GM12878 (cell line): ENCODE measurements at regions not wholly inside any gene's neighbourhood (a gene's known extent, or its start where the extent isn't known, plus 50 kb on each side); places are given as distances from the start of the nearest gene placed in this dataset.

Source experiments
- ATAC-seq: fragments of 200-7000 bp; cut with Tn5 transposase; 3 replicates; pipeline ENCODE4 v1.9.1; 2020; ENCODE audit warnings: mild to moderate bottlenecking, moderate library complexity
- BruUV-seq: library from RNA; stranded (reverse); fragments of 400-500 nt; replicated peaks from 2 replicates; lab custom pipeline; 2021; lab: Mats Ljungman, UMichigan
- CTCF ChIA-PET: fragments of 300-600 bp; sonication (Branson Sonifier 250); formaldehyde crosslinking; extraction: SDS; loops from one replicate; lab custom pipeline; 2021; ENCODE audit warnings: inconsistent platforms; lab: Yijun Ruan, JAX
- POLR2A ChIA-PET: fragments of 350-600 bp; formaldehyde crosslinking; extraction: SDS; loops from one replicate; lab custom pipeline; 2021; ENCODE audit warnings: inconsistent platforms; lab: Charles Lee
- RAD21 ChIA-PET: fragments of 300-600 bp; sonication (Branson Sonifier 250); formaldehyde crosslinking; loops from one replicate; lab custom pipeline; 2023; ENCODE audit warnings: antibody characterized with exemption; ENCODE audit not compliant: unreplicated experiment; lab: Charles Lee
- SMC1A ChIA-PET: fragments of 300-600 bp; sonication (Branson Sonifier 250); formaldehyde crosslinking; loops from one replicate; lab custom pipeline; 2023; ENCODE audit not compliant: unreplicated experiment, uncharacterized antibody; lab: Charles Lee
- DNase-seq: peaks from one replicate; pipeline ENCODE4 v3.0.0-alpha.2; 2011; ENCODE audit warnings: low read depth, low spot score
- FAIRE-seq: peaks from 3 replicates; lab custom pipeline; 2011; peaks lifted over from hg19 to GRCh38; lab: Jason Lieb, UNC
- H2AFZ ChIP-seq: 2 replicates; pipeline ENCODE4 v1.6.0; 2011; ENCODE audit warnings: low read depth, low read length, control low read depth; ENCODE audit not compliant: control insufficient read depth
- H3K27ac ChIP-seq: 2 replicates; pipeline ENCODE4 v1.5.1; 2011; ENCODE audit warnings: control low read depth; ENCODE audit not compliant: control insufficient read depth, insufficient read depth
- H3K27me3 ChIP-seq, 2 experiments: replicated peaks in 1 of 2; 2 replicates each; pipeline versions ENCODE4 v1.6.0 to v1.6.1; 2011; ENCODE audit warnings: low read length in 1 of 2; ENCODE audit not compliant: control insufficient read depth in 2 of 2, insufficient read depth in 2 of 2
- H3K36me3 ChIP-seq, 2 experiments: 2 replicates each; pipeline ENCODE4 v1.5.1; 2011; ENCODE audit warnings: low read length in 1 of 2; ENCODE audit not compliant: control insufficient read depth in 2 of 2, insufficient read depth in 2 of 2
- H3K4me1 ChIP-seq: 2 replicates; pipeline ENCODE4 v1.6.1; 2011; ENCODE audit warnings: mild to moderate bottlenecking, low read length, moderate library complexity, mixed read lengths; ENCODE audit not compliant: control insufficient read depth, insufficient read depth
- H3K4me2 ChIP-seq: 2 replicates; pipeline ENCODE4 v1.6.0; 2011; ENCODE audit warnings: control low read depth; ENCODE audit not compliant: control insufficient read depth, insufficient read depth
- H3K4me3 ChIP-seq: fragments of 200-600 bp; sonication (generic); 2 replicates; pipeline ENCODE4 v1.5.1; 2016
- H3K79me2 ChIP-seq: 2 replicates; pipeline ENCODE4 v1.6.0; 2011; ENCODE audit warnings: low read length; ENCODE audit not compliant: control insufficient read depth, insufficient read depth
- H3K9ac ChIP-seq: 2 replicates; pipeline ENCODE4 v1.8.0; 2011; ENCODE audit warnings: low read length, control low read depth, mixed read lengths; ENCODE audit not compliant: control insufficient read depth, insufficient read depth
- H3K9me3 ChIP-seq: replicated peaks from 3 replicates; pipeline ENCODE4 v1.5.1; 2011; ENCODE audit warnings: mild to moderate bottlenecking, low read length; ENCODE audit not compliant: control insufficient read depth, insufficient read depth
- H4K20me1 ChIP-seq: 2 replicates; pipeline ENCODE4 v1.6.0; 2011; ENCODE audit not compliant: control insufficient read depth, insufficient read depth
- ATF7 ChIP-seq: fragments of 450-650 bp; IDR thresholded peaks from 2 replicates; pipeline ENCODE4 v1.6.1; 2016; ENCODE audit warnings: low read depth, mild to moderate bottlenecking
- RBBP5 ChIP-seq: fragments of 200-600 bp; sonication (generic); conservative IDR thresholded peaks from 2 replicates; pipeline ENCODE4 v1.6.1; 2016
- SMAD1 ChIP-seq: fragments of 450-650 bp; IDR thresholded peaks from 2 replicates; pipeline ENCODE4 v1.6.1; 2018; ENCODE audit warnings: mild to moderate bottlenecking, low read depth; ENCODE audit not compliant: partially characterized antibody
- WGBS: methylation state at CpG from one replicate; pipeline ENCODE4 v1.1.6; 2016; ENCODE audit warnings: low lambda C conversion rate; ENCODE audit not compliant: insufficient replicate concordance, insufficient coverage; ENCODE audit errors: missing lambda C conversion rate; 5-methylcytosine and 5-hydroxymethylcytosine counted together
- in situ Hi-C: fragments of 300-500 bp; cut with MboI; formaldehyde crosslinking; loops from 9 replicates; pipeline ENCODE4 v1.14.3; 2018; ENCODE audit warnings: mixed read lengths
- intact Hi-C: fragments of 100-400 bp; cut with micrococcal nuclease; formaldehyde crosslinking; loops from one replicate; pipeline ENCODE4 v1.14.2; 2022; ENCODE audit not compliant: unreplicated experiment
- TF ChIP-seq, protein P1 (sequence below): IDR thresholded peaks from 2 replicates; pipeline ENCODE4 v1.6.1; 2012; ENCODE audit warnings: mild to moderate bottlenecking, low read depth, low read length

GRCh38 chr15:53074221-53074620 lies 284.1 kb upstream of the ONECUT1 start (continued):
- TF ChIP-seq ATF7 = no peak

DNA sequence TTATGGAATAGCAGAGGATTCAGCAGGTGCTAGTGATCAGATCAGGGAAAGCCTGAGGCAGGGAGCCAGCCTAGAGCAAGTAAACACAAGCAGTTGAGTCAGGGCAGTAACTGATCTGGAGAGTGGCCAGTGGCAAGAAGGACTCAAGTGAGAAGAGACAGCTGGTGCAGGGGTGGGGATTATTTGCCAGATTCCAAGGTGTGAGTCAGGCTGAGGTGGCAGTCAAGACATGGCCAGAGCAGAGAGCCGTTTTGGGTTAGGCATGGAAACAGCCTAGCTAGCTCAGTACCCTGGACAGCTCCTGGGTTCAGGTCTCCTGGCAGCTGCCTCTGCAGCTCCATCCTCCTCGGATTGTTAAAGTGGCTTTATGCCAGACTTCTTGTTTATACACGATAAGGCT lies 281.9 kb upstream of the ONECUT1 start:
- H3K9me3 ChIP-seq = no peaks in the 10 kb centered on the region
- no peak for DNase-seq

More for the DNA sequence above, 281.9 kb upstream of the ONECUT1 start:
- ChIA-PET SMC1A (no interaction called here), CTCF (no interaction called here), POLR2A (no interaction called here), RAD21 (no interaction called here)
- no peak for FAIRE-seq
- no peaks in the 10 kb centered on the region for H4K20me1 ChIP-seq
- no peak overlapping the region for H3K9ac ChIP-seq
- no peak for ATAC-seq
- H3K4me3 ChIP-seq = no peak overlapping the region
- intact Hi-C loops = no loop called here
- no peak overlapping the region for H3K4me2 ChIP-seq
- no peak overlapping the region for H2AFZ ChIP-seq
- in situ Hi-C loops = no loop called here
- no TSS peak for BruUV-seq
- TF ChIP-seq RBBP5 = no peak
- TF ChIP-seq, protein P1, sequence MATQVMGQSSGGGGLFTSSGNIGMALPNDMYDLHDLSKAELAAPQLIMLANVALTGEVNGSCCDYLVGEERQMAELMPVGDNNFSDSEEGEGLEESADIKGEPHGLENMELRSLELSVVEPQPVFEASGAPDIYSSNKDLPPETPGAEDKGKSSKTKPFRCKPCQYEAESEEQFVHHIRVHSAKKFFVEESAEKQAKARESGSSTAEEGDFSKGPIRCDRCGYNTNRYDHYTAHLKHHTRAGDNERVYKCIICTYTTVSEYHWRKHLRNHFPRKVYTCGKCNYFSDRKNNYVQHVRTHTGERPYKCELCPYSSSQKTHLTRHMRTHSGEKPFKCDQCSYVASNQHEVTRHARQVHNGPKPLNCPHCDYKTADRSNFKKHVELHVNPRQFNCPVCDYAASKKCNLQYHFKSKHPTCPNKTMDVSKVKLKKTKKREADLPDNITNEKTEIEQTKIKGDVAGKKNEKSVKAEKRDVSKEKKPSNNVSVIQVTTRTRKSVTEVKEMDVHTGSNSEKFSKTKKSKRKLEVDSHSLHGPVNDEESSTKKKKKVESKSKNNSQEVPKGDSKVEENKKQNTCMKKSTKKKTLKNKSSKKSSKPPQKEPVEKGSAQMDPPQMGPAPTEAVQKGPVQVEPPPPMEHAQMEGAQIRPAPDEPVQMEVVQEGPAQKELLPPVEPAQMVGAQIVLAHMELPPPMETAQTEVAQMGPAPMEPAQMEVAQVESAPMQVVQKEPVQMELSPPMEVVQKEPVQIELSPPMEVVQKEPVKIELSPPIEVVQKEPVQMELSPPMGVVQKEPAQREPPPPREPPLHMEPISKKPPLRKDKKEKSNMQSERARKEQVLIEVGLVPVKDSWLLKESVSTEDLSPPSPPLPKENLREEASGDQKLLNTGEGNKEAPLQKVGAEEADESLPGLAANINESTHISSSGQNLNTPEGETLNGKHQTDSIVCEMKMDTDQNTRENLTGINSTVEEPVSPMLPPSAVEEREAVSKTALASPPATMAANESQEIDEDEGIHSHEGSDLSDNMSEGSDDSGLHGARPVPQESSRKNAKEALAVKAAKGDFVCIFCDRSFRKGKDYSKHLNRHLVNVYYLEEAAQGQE = peak; percentile 90
- no peak for TF ChIP-seq SMAD1
- H3K36me3 ChIP-seq = no peaks in the 10 kb centered on the region
- 19% methylated on average over 3 of the region's 3 CpGs for WGBS
- H3K4me1 ChIP-seq = no peaks in the 10 kb centered on the region
- H3K27ac ChIP-seq = no peak overlapping the region
- H3K27me3 ChIP-seq = no peaks in the 10 kb centered on the region
- no peaks in the 10 kb centered on the region for H3K79me2 ChIP-seq
